GM21526 (cell line): ENCODE measurements at regions not wholly inside any gene's neighbourhood (a gene's known extent, or its start where the extent isn't known, plus 50 kb on each side); places are given as distances from the start of the nearest gene placed in this dataset.
"Not testable (repeated sequence)": the region's sequence is repeated elsewhere in the genome, so short reads cannot be mapped to it uniquely, and the experiment has no call there.

Experiments used
- ATAC-seq: cut with Tn5 transposase; IDR thresholded peaks from one replicate; pipeline ENCODE4 v1.9.1; 2021; ENCODE audit warnings: moderate library complexity; ENCODE audit not compliant: unreplicated experiment, low FRiP score

- no peak for ATAC-seq
These were observed 322.8 kb upstream of the NAALADL2 start for GRCh38 chr3:174536319-174536718.

GRCh38 chr3:174538151-174538550 lies 321.0 kb upstream of the NAALADL2 start:
- ATAC-seq, result no peak

GRCh38 chr3:174540116-174540908 lies 318.8 kb upstream of the NAALADL2 start:
- no peak for ATAC-seq

- ATAC-seq, result no peak
These were observed 317.3 kb upstream of the NAALADL2 start for GRCh38 chr3:174541708-174542315.

GRCh38 chr3:174547801-174548435 lies 311.2 kb upstream of the NAALADL2 start:
- ATAC-seq, result no peak

- ATAC-seq, result no peak
These were observed 310.1 kb upstream of the NAALADL2 start for GRCh38 chr3:174548841-174549623.

- no peak for ATAC-seq
These were observed 277.6 kb upstream of the NAALADL2 start for GRCh38 chr3:174581558-174581957.

- ATAC-seq, result no peak
These were observed 275.7 kb upstream of the NAALADL2 start for GRCh38 chr3:174583396-174583795.

GRCh38 chr3:174587137-174587536 lies 272.0 kb upstream of the NAALADL2 start:
- ATAC-seq, result not testable (repeated sequence)

GRCh38 chr3:174596447-174596982 lies 262.6 kb upstream of the NAALADL2 start:
- ATAC-seq, result no peak

GRCh38 chr3:174598885-174599439 lies 260.2 kb upstream of the NAALADL2 start:
- ATAC-seq, result no peak

- no peak for ATAC-seq
These were observed 246.0 kb upstream of the NAALADL2 start for GRCh38 chr3:174613173-174613572.

- no peak for ATAC-seq
These were observed 245.1 kb upstream of the NAALADL2 start for GRCh38 chr3:174614036-174614435.

GRCh38 chr3:174618368-174619080 lies 240.6 kb upstream of the NAALADL2 start:
- ATAC-seq, result no peak

GRCh38 chr3:174619239-174619638 lies 239.9 kb upstream of the NAALADL2 start:
- no peak for ATAC-seq

GRCh38 chr3:174620138-174620537 lies 239.0 kb upstream of the NAALADL2 start:
- ATAC-seq, result no peak

GRCh38 chr3:174620855-174621472 lies 238.2 kb upstream of the NAALADL2 start:
- ATAC-seq, result no peak

- no peak for ATAC-seq
These were observed 225.8 kb upstream of the NAALADL2 start for GRCh38 chr3:174633342-174633741.

GRCh38 chr3:174636451-174636850 lies 222.7 kb upstream of the NAALADL2 start:
- no peak for ATAC-seq
